IMR-90 (cell line): ENCODE measurements at regions not wholly inside any gene's neighbourhood (a gene's known extent, or its start where the extent isn't known, plus 50 kb on each side); places are given as distances from the start of the nearest gene placed in this dataset.

Experiments used
- CHD1 ChIP-seq: IDR thresholded peaks from 2 replicates; pipeline ENCODE4 v1.6.1; 2012; ENCODE audit warnings: low read depth, low read length, improper control_type of control experiment
- FOS ChIP-seq: fragments of 150-350 bp; IDR thresholded peaks from 2 replicates; pipeline ENCODE4 v1.6.1; 2016; ENCODE audit warnings: low read depth, low read length
- POLR2A ChIP-seq: IDR thresholded peaks from 2 replicates; pipeline ENCODE4 v1.6.1; 2012; ENCODE audit warnings: mild to moderate bottlenecking, low read depth, low read length
- RAD21 ChIP-seq: IDR thresholded peaks from 2 replicates; pipeline ENCODE4 v1.6.1; 2012; ENCODE audit warnings: low read length, improper control_type of control experiment
- RCOR1 ChIP-seq: IDR thresholded peaks from 2 replicates; pipeline ENCODE4 v1.6.1; 2012; ENCODE audit warnings: mild to moderate bottlenecking, low read length, improper control_type of control experiment; ENCODE audit not compliant: insufficient replicate concordance
- RFX5 ChIP-seq: IDR thresholded peaks from 2 replicates; pipeline ENCODE4 v1.8.0; 2012; ENCODE audit warnings: low read depth, mild to moderate bottlenecking, low read length, moderate library complexity
- SMC3 ChIP-seq: fragments of 150-350 bp; IDR thresholded peaks from 2 replicates; pipeline ENCODE4 v1.6.1; 2016; ENCODE audit warnings: low read depth, mild to moderate bottlenecking, antibody characterized with exemption, low read length, moderate library complexity
- TF ChIP-seq, protein P1 (sequence below): conservative IDR thresholded peaks from 2 replicates; pipeline ENCODE4 v1.5.1; 2012; ENCODE audit warnings: mild to moderate bottlenecking, low read depth, low read length, improper control_type of control experiment
- TF ChIP-seq, protein P2 (sequence below): fragments of 150-350 bp; IDR thresholded peaks from 2 replicates; pipeline ENCODE4 v1.6.1; 2017; ENCODE audit warnings: mild to moderate bottlenecking, antibody characterized with exemption, low read length, low read depth

DNA sequence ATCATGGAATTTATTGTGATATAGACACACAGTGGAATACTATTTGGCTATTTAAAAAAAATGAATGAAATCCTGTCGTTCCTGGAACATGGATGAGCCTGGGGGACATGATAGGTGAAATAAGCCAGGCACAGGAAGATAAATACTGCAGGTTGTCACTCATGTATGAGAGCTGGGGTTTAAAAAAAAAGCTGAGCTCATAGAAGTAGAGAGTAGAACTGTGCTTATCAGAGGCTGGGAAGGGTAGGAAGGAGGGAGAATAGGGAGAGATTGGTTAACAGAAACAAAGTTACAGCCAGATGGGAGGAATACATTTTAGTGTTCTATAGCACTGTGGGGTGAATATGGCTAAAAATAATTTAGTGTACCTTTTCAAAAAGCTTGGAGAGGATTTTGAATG, 200.6 kb upstream of the NR4A3 start:
- TF ChIP-seq POLR2A (no peak), RCOR1 (no peak), RFX5 (no peak), RAD21 (no peak), CHD1 (no peak), SMC3 (no peak), FOS (no peak)
- TF ChIP-seq, protein P1, sequence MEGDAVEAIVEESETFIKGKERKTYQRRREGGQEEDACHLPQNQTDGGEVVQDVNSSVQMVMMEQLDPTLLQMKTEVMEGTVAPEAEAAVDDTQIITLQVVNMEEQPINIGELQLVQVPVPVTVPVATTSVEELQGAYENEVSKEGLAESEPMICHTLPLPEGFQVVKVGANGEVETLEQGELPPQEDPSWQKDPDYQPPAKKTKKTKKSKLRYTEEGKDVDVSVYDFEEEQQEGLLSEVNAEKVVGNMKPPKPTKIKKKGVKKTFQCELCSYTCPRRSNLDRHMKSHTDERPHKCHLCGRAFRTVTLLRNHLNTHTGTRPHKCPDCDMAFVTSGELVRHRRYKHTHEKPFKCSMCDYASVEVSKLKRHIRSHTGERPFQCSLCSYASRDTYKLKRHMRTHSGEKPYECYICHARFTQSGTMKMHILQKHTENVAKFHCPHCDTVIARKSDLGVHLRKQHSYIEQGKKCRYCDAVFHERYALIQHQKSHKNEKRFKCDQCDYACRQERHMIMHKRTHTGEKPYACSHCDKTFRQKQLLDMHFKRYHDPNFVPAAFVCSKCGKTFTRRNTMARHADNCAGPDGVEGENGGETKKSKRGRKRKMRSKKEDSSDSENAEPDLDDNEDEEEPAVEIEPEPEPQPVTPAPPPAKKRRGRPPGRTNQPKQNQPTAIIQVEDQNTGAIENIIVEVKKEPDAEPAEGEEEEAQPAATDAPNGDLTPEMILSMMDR: no peak
- TF ChIP-seq, protein P2, sequence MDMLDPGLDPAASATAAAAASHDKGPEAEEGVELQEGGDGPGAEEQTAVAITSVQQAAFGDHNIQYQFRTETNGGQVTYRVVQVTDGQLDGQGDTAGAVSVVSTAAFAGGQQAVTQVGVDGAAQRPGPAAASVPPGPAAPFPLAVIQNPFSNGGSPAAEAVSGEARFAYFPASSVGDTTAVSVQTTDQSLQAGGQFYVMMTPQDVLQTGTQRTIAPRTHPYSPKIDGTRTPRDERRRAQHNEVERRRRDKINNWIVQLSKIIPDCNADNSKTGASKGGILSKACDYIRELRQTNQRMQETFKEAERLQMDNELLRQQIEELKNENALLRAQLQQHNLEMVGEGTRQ: no peak
